HEK293 (cell line): ENCODE measurements at regions not wholly inside any gene's neighbourhood (a gene's known extent, or its start where the extent isn't known, plus 50 kb on each side); places are given as distances from the start of the nearest gene placed in this dataset.
A peak's percentile ranks its signal among the peaks of the same experiment; 100 is the strongest.

Experiments
- CTCF ChIA-PET: fragments of 350-600 bp; formaldehyde crosslinking; extraction: SDS; loops from one replicate; lab custom pipeline; 2021; ENCODE audit warnings: antibody characterized with exemption; lab: Yijun Ruan, JAX
- POLR2A ChIA-PET: fragments of 300-600 bp; formaldehyde crosslinking; extraction: SDS; loops from one replicate; lab custom pipeline; 2020; ENCODE audit warnings: antibody characterized with exemption, inconsistent platforms; lab: Yijun Ruan, JAX
- H3K27ac ChIP-seq: fragments of 200-500 bp; sonication (Bioruptor generic); 2 replicates; pipeline ENCODE4 v1.5.1; 2014; ENCODE audit warnings: low read depth, low read length, control low read depth, inconsistent platforms; ENCODE audit errors: extremely low read depth
- H3K36me3 ChIP-seq, 2 experiments: fragments of 200-500 bp in 1 of 2; sonication (Bioruptor generic) in 1 of 2; 1 replicate in 1 of 2; 2 replicates in 1 of 2; pipeline ENCODE4 v1.5.1; 2014 to 2017; ENCODE audit warnings: inconsistent platforms in 2 of 2, low read length in 2 of 2; ENCODE audit not compliant: control insufficient read depth in 2 of 2, insufficient read depth in 1 of 2
- H3K4me1 ChIP-seq: fragments of 200-500 bp; sonication (Bioruptor generic); 2 replicates; pipeline ENCODE4 v1.5.1; 2014; ENCODE audit warnings: mild to moderate bottlenecking, low read length, inconsistent platforms; ENCODE audit not compliant: control insufficient read depth, insufficient read depth
- H3K4me3 ChIP-seq: 2 replicates; pipeline ENCODE4 v1.5.1; 2011; ENCODE audit warnings: low read depth, mild to moderate bottlenecking, control low read depth, low read length, moderate library complexity
- H3K9me3 ChIP-seq: fragments of 200-500 bp; sonication (Bioruptor generic); 2 replicates; pipeline ENCODE4 v1.5.1; 2014; ENCODE audit warnings: low read depth, low read length, inconsistent platforms; ENCODE audit not compliant: control insufficient read depth, insufficient read depth
- GFI1B ChIP-seq: fragments of 450-650 bp; formaldehyde crosslinking; IDR thresholded peaks from 2 replicates; pipeline ENCODE4 v1.5.1; 2016; ENCODE audit warnings: missing biosample characterization, missing genetic modification characterization
- REPIN1 ChIP-seq: fragments of 450-650 bp; formaldehyde crosslinking; IDR thresholded peaks from 2 replicates; pipeline ENCODE4 v1.5.1; 2017; ENCODE audit warnings: missing biosample characterization, missing genetic modification characterization, low read depth
- SCRT1 ChIP-seq: fragments of 450-650 bp; formaldehyde crosslinking; IDR thresholded peaks from 2 replicates; pipeline ENCODE4 v1.5.1; 2016; ENCODE audit warnings: missing biosample characterization, missing genetic modification characterization, borderline replicate concordance
- SP7 ChIP-seq: fragments of 450-650 bp; formaldehyde crosslinking; IDR thresholded peaks from 2 replicates; pipeline ENCODE4 v1.5.1; 2016; ENCODE audit warnings: missing biosample characterization, missing genetic modification characterization
- ZFHX2 ChIP-seq: fragments of 450-650 bp; formaldehyde crosslinking; conservative IDR thresholded peaks from 2 replicates; pipeline ENCODE4 v1.5.1; 2016; ENCODE audit warnings: missing biosample characterization, missing genetic modification characterization
- ZFP37 ChIP-seq: fragments of 450-650 bp; formaldehyde crosslinking; IDR thresholded peaks from 2 replicates; pipeline ENCODE4 v1.5.1; 2016; ENCODE audit warnings: missing biosample characterization, missing genetic modification characterization
- ZNF140 ChIP-seq: fragments of 450-650 bp; formaldehyde crosslinking; IDR thresholded peaks from 2 replicates; pipeline ENCODE4 v1.5.1; 2016; ENCODE audit warnings: missing biosample characterization, missing genetic modification characterization
- ZNF16 ChIP-seq: fragments of 450-650 bp; formaldehyde crosslinking; IDR thresholded peaks from 2 replicates; pipeline ENCODE4 v1.5.1; 2016; ENCODE audit warnings: low read depth, missing biosample characterization, missing genetic modification characterization
- ZNF239 ChIP-seq: fragments of 450-650 bp; formaldehyde crosslinking; IDR thresholded peaks from 2 replicates; pipeline ENCODE4 v1.5.1; 2016; ENCODE audit warnings: missing biosample characterization, missing genetic modification characterization
- ZNF335 ChIP-seq: fragments of 450-650 bp; formaldehyde crosslinking; conservative IDR thresholded peaks from 2 replicates; pipeline ENCODE4 v1.5.1; 2016; ENCODE audit warnings: missing biosample characterization, missing genetic modification characterization
- ZNF600 ChIP-seq: fragments of 450-650 bp; formaldehyde crosslinking; IDR thresholded peaks from 2 replicates; pipeline ENCODE4 v1.5.1; 2016; ENCODE audit warnings: missing biosample characterization, missing genetic modification characterization
- ZNF624 ChIP-seq: fragments of 450-650 bp; formaldehyde crosslinking; IDR thresholded peaks from 2 replicates; pipeline ENCODE4 v1.5.1; 2017; ENCODE audit warnings: missing biosample characterization, missing genetic modification characterization
- ZNF629 ChIP-seq: fragments of 450-650 bp; formaldehyde crosslinking; IDR thresholded peaks from 2 replicates; pipeline ENCODE4 v1.5.1; 2017; ENCODE audit warnings: missing biosample characterization, missing genetic modification characterization
- ZNF707 ChIP-seq: fragments of 450-650 bp; formaldehyde crosslinking; IDR thresholded peaks from 2 replicates; pipeline ENCODE4 v1.5.1; 2016; ENCODE audit warnings: missing biosample characterization, missing genetic modification characterization
- TF ChIP-seq, protein P1 (sequence below): fragments of 450-650 bp; formaldehyde crosslinking; IDR thresholded peaks from 2 replicates; pipeline ENCODE4 v1.5.1; 2016; ENCODE audit warnings: missing biosample characterization, missing genetic modification characterization
- TF ChIP-seq, protein P2 (sequence below): fragments of 450-650 bp; formaldehyde crosslinking; IDR thresholded peaks from 2 replicates; pipeline ENCODE4 v1.5.1; 2016; ENCODE audit warnings: missing biosample characterization, missing genetic modification characterization
- TF ChIP-seq, protein P3 (sequence below): fragments of 450-650 bp; formaldehyde crosslinking; IDR thresholded peaks from 2 replicates; pipeline ENCODE4 v1.5.1; 2016; ENCODE audit warnings: missing biosample characterization, missing genetic modification characterization
- TF ChIP-seq, protein P4 (sequence below): fragments of 450-650 bp; formaldehyde crosslinking; IDR thresholded peaks from 2 replicates; pipeline ENCODE4 v1.5.1; 2016; ENCODE audit warnings: missing biosample characterization, missing genetic modification characterization
- TF ChIP-seq, protein P5 (sequence below): fragments of 450-650 bp; formaldehyde crosslinking; IDR thresholded peaks from 2 replicates; pipeline ENCODE4 v1.5.1; 2016; ENCODE audit warnings: missing biosample characterization, missing genetic modification characterization, low read depth

DNA sequence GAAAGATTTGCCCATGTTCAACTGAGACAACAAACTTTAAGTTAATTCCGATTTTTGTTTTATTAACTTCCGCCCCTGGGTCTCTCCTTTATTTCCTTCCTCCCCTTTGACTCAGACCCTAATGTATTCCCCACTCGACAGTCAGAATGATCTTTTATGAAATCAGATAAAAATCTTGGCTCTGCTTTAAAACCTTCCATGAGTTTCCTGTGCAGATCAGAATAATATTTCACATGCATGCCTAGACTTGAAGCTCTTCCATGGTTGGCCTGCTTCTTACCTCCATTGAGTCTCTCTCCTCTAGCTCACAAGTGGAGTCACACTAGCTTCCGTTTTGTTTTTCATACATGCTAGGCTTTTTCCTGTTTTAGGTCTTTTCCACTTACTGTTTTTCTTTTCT, 116.8 kb upstream of the SPATA16 start:
- Histone ChIP-seq H3K36me3 (no peaks in the 10 kb centered on the region), H3K27ac (no peak overlapping the region), H3K4me1 (no peaks in the 10 kb centered on the region), H3K4me3 (no peak overlapping the region), H3K9me3 (no peaks in the 10 kb centered on the region)
- CTCF ChIA-PET: no interaction called here
- POLR2A ChIA-PET: no interaction called here
- TF ChIP-seq GFI1B (tag by site-specific recombination): no peak
- TF ChIP-seq REPIN1 (tag by site-specific recombination): no peak
- TF ChIP-seq, protein P1, sequence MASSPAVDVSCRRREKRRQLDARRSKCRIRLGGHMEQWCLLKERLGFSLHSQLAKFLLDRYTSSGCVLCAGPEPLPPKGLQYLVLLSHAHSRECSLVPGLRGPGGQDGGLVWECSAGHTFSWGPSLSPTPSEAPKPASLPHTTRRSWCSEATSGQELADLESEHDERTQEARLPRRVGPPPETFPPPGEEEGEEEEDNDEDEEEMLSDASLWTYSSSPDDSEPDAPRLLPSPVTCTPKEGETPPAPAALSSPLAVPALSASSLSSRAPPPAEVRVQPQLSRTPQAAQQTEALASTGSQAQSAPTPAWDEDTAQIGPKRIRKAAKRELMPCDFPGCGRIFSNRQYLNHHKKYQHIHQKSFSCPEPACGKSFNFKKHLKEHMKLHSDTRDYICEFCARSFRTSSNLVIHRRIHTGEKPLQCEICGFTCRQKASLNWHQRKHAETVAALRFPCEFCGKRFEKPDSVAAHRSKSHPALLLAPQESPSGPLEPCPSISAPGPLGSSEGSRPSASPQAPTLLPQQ (tag by site-specific recombination): no peak
- TF ChIP-seq ZFP37 (tag by site-specific recombination): no peak
- TF ChIP-seq ZNF707: no peak
- no peak for TF ChIP-seq ZNF16 (tag by site-specific recombination)
- TF ChIP-seq ZNF335 (tag by site-specific recombination): no peak
- TF ChIP-seq, protein P2, sequence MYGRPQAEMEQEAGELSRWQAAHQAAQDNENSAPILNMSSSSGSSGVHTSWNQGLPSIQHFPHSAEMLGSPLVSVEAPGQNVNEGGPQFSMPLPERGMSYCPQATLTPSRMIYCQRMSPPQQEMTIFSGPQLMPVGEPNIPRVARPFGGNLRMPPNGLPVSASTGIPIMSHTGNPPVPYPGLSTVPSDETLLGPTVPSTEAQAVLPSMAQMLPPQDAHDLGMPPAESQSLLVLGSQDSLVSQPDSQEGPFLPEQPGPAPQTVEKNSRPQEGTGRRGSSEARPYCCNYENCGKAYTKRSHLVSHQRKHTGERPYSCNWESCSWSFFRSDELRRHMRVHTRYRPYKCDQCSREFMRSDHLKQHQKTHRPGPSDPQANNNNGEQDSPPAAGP (tag by site-specific recombination): no peak
- no peak for TF ChIP-seq ZNF624
- no peak for TF ChIP-seq ZNF629 (tag by site-specific recombination)
- TF ChIP-seq SCRT1 (tag by site-specific recombination): no peak
- TF ChIP-seq ZNF239 (tag by site-specific recombination): no peak
- no peak for TF ChIP-seq ZNF600 (tag by site-specific recombination)
- TF ChIP-seq SP7 (tag by site-specific recombination): no peak
- TF ChIP-seq ZFHX2 (tag by site-specific recombination): no peak
- TF ChIP-seq, protein P3, sequence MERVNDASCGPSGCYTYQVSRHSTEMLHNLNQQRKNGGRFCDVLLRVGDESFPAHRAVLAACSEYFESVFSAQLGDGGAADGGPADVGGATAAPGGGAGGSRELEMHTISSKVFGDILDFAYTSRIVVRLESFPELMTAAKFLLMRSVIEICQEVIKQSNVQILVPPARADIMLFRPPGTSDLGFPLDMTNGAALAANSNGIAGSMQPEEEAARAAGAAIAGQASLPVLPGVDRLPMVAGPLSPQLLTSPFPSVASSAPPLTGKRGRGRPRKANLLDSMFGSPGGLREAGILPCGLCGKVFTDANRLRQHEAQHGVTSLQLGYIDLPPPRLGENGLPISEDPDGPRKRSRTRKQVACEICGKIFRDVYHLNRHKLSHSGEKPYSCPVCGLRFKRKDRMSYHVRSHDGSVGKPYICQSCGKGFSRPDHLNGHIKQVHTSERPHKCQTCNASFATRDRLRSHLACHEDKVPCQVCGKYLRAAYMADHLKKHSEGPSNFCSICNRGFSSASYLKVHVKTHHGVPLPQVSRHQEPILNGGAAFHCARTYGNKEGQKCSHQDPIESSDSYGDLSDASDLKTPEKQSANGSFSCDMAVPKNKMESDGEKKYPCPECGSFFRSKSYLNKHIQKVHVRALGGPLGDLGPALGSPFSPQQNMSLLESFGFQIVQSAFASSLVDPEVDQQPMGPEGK: no peak
- no peak for TF ChIP-seq ZNF140 (tag by site-specific recombination)

DNA sequence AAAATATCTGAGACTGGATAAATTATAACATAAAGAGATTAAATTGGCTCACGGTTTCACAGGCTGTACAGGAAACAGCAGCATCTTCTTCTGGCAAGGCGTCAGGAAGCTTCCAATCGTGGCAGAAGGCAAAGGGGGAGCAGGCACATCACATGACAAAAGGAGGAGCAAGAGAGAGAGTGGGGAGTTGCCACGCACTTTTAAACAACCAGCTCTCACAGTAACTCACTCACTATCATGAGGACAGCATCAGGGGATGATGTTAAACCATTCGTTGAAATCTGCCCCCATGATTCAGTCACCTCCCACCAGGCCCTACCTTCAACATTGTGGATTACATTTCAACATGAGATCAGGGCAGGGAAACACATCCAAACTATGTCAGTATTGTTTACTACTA, 114.5 kb upstream of the SPATA16 start:
- ChIA-PET CTCF (no interaction called here), POLR2A (no interaction called here)
- TF ChIP-seq, protein P4, sequence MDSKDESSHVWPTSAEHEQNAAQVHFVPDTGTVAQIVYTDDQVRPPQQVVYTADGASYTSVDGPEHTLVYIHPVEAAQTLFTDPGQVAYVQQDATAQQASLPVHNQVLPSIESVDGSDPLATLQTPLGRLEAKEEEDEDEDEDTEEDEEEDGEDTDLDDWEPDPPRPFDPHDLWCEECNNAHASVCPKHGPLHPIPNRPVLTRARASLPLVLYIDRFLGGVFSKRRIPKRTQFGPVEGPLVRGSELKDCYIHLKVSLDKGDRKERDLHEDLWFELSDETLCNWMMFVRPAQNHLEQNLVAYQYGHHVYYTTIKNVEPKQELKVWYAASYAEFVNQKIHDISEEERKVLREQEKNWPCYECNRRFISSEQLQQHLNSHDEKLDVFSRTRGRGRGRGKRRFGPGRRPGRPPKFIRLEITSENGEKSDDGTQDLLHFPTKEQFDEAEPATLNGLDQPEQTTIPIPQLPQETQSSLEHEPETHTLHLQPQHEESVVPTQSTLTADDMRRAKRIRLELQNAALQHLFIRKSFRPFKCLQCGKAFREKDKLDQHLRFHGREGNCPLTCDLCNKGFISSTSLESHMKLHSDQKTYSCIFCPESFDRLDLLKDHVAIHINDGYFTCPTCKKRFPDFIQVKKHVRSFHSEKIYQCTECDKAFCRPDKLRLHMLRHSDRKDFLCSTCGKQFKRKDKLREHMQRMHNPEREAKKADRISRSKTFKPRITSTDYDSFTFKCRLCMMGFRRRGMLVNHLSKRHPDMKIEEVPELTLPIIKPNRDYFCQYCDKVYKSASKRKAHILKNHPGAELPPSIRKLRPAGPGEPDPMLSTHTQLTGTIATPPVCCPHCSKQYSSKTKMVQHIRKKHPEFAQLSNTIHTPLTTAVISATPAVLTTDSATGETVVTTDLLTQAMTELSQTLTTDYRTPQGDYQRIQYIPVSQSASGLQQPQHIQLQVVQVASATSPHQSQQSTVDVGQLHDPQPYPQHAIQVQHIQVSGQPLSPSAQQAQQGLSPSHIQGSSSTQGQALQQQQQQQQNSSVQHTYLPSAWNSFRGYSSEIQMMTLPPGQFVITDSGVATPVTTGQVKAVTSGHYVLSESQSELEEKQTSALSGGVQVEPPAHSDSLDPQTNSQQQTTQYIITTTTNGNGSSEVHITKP (tag by site-specific recombination): peak; percentile 93
- TF ChIP-seq, protein P5, sequence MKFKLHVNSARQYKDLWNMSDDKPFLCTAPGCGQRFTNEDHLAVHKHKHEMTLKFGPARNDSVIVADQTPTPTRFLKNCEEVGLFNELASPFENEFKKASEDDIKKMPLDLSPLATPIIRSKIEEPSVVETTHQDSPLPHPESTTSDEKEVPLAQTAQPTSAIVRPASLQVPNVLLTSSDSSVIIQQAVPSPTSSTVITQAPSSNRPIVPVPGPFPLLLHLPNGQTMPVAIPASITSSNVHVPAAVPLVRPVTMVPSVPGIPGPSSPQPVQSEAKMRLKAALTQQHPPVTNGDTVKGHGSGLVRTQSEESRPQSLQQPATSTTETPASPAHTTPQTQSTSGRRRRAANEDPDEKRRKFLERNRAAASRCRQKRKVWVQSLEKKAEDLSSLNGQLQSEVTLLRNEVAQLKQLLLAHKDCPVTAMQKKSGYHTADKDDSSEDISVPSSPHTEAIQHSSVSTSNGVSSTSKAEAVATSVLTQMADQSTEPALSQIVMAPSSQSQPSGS (tag by site-specific recombination): no peak
- no peaks in the 10 kb centered on the region for H3K9me3 ChIP-seq
- H3K4me3 ChIP-seq: no peak overlapping the region
- H3K36me3 ChIP-seq: no peaks in the 10 kb centered on the region
- no peak overlapping the region for H3K27ac ChIP-seq
- H3K4me1 ChIP-seq: no peaks in the 10 kb centered on the region
